UCSD-AML1 (cell line): ENCODE measurements at regions not wholly inside any gene's neighbourhood (a gene's known extent, or its start where the extent isn't known, plus 50 kb on each side); places are given as distances from the start of the nearest gene placed in this dataset.

ENCODE experiments used
- DNase-seq: peaks from one replicate; lab custom pipeline; 2025; ENCODE audit not compliant: unreplicated experiment; lab: John Stamatoyannopoulos, UW

- no peak for DNase-seq
Observed at GRCh38 chr1:88111816-88112215, 572.3 kb upstream of the PKN2 start.

- no peak for DNase-seq
Observed at GRCh38 chr1:88117597-88117996, 566.5 kb upstream of the PKN2 start.

GRCh38 chr1:88118176-88118845 is 565.8 kb upstream of the PKN2 start:
- DNase-seq, result no peak

GRCh38 chr1:88124614-88125013 is 559.5 kb upstream of the PKN2 start:
- no peak for DNase-seq

- DNase-seq, result no peak
Observed at GRCh38 chr1:88126467-88126866, 557.6 kb upstream of the PKN2 start.

GRCh38 chr1:88133991-88134390 is 550.1 kb upstream of the PKN2 start:
- DNase-seq, result no peak

GRCh38 chr1:88134983-88135921 is 548.8 kb upstream of the PKN2 start:
- DNase-seq, result no peak

GRCh38 chr1:88139633-88140032 is 544.4 kb upstream of the PKN2 start:
- DNase-seq, result no peak

- no peak for DNase-seq
Observed at GRCh38 chr1:88140325-88140724, 543.7 kb upstream of the PKN2 start.

- DNase-seq, result no peak
Observed at GRCh38 chr1:88141499-88142074, 542.5 kb upstream of the PKN2 start.

- DNase-seq, result no peak
Observed at GRCh38 chr1:88145752-88146151, 538.3 kb upstream of the PKN2 start.

GRCh38 chr1:88149686-88150085 is 534.4 kb upstream of the PKN2 start:
- no peak for DNase-seq

GRCh38 chr1:88150330-88150729 is 533.7 kb upstream of the PKN2 start:
- no peak for DNase-seq

- no peak for DNase-seq
Observed at GRCh38 chr1:88163187-88163586, 520.9 kb upstream of the PKN2 start.

GRCh38 chr1:88168126-88168525 is 515.9 kb upstream of the PKN2 start:
- no peak for DNase-seq

GRCh38 chr1:88169139-88169538 is 514.9 kb upstream of the PKN2 start:
- DNase-seq, result no peak

GRCh38 chr1:88169939-88170338 is 514.1 kb upstream of the PKN2 start:
- no peak for DNase-seq

GRCh38 chr1:88175120-88175630 is 508.9 kb upstream of the PKN2 start:
- DNase-seq, result no peak

GRCh38 chr1:88175631-88176226 is 508.3 kb upstream of the PKN2 start:
- DNase-seq, result no peak

- no peak for DNase-seq
Observed at GRCh38 chr1:88179943-88180342, 504.1 kb upstream of the PKN2 start.

- peak; percentile 54 for DNase-seq
Observed at GRCh38 chr1:88180449-88181108, 503.5 kb upstream of the PKN2 start.
